Naive thymus-derived CD4-positive, alpha-beta T cell (primary cell): ENCODE measurements at regions not wholly inside any gene's neighbourhood (a gene's known extent, or its start where the extent isn't known, plus 50 kb on each side); places are given as distances from the start of the nearest gene placed in this dataset.

Experiments used
- ATAC-seq: fragments of 150-1000 bp; cut with Tn5 transposase; 2 replicates; pipeline ENCODE4 v1.10.0; 2021; ENCODE audit warnings: mild to moderate bottlenecking, moderate library complexity
- CTCF ChIA-PET: fragments of 350-600 bp; sonication (Branson Sonifier 250); formaldehyde crosslinking; loops from one replicate; lab custom pipeline; 2021; ENCODE audit warnings: antibody characterized with exemption; lab: Charles Lee
- POLR2A ChIA-PET: fragments of 350-600 bp; sonication (Branson Sonifier 250); formaldehyde crosslinking; loops from one replicate; lab custom pipeline; 2021; ENCODE audit warnings: antibody characterized with exemption, inconsistent platforms; lab: Charles Lee
- DNase-seq, 9 donors: peaks; one replicate each; pipeline versions ENCODE4 v3.0.0 to v3.0.0-alpha.2; 2020 to 2022; ENCODE audit warnings: mixed read lengths in 1 of 9
- H3K27ac ChIP-seq: one replicate; pipeline ENCODE4 v1.7.0; 2013; ENCODE audit warnings: mild to moderate bottlenecking, low read depth, low read length, moderate library complexity
- H3K27me3 ChIP-seq, 2 donors: one replicate each; pipeline ENCODE4 v1.7.0; 2013; ENCODE audit warnings: low read length in 2 of 2, mild to moderate bottlenecking in 2 of 2, moderate library complexity in 2 of 2; ENCODE audit not compliant: control insufficient read depth in 2 of 2, insufficient read depth in 2 of 2
- H3K36me3 ChIP-seq, 3 experiments: 1 replicate in 2 of 3; 2 replicates in 1 of 3; pipeline ENCODE4 v1.7.0; 2013; ENCODE audit warnings: low read length in 3 of 3, mild to moderate bottlenecking in 3 of 3, moderate library complexity in 1 of 3; ENCODE audit not compliant: insufficient read depth in 3 of 3, control insufficient read depth in 2 of 3
- H3K4me1 ChIP-seq, 2 donors: one replicate each; pipeline ENCODE4 v1.7.0; 2013; ENCODE audit warnings: low read length in 2 of 2, mild to moderate bottlenecking in 2 of 2, moderate library complexity in 1 of 2; ENCODE audit not compliant: control insufficient read depth in 2 of 2, insufficient read depth in 2 of 2
- H3K4me3 ChIP-seq: 2 replicates; pipeline ENCODE4 v1.7.0; 2013; ENCODE audit warnings: mild to moderate bottlenecking, low read length
- H3K9me3 ChIP-seq, 3 experiments: 1 replicate in 2 of 3; 2 replicates in 1 of 3; pipeline ENCODE4 v1.7.0; 2013; ENCODE audit warnings: low read length in 3 of 3; ENCODE audit not compliant: control insufficient read depth in 2 of 3
- H3K27ac Mint-ChIP-seq, 9 donors: one replicate each; pipeline ENCODE4 v1.8.0; 2020 to 2022; ENCODE audit warnings: mixed read lengths in 9 of 9, mild to moderate bottlenecking in 8 of 9, moderate library complexity in 5 of 9, inconsistent platforms in 2 of 9
- H3K27me3 Mint-ChIP-seq, 5 donors: one replicate each; pipeline ENCODE4 v1.8.0; 2021 to 2022; ENCODE audit warnings: mixed read lengths in 5 of 5, mild to moderate bottlenecking in 1 of 5
- H3K36me3 Mint-ChIP-seq, 5 donors: one replicate each; pipeline ENCODE4 v1.8.0; 2020 to 2022; ENCODE audit warnings: mixed read lengths in 5 of 5, mild to moderate bottlenecking in 3 of 5, inconsistent platforms in 1 of 5
- H3K4me1 Mint-ChIP-seq, 7 donors: one replicate each; pipeline ENCODE4 v1.8.0; 2020 to 2022; ENCODE audit warnings: mixed read lengths in 7 of 7, mild to moderate bottlenecking in 3 of 7, inconsistent platforms in 1 of 7
- H3K4me3 Mint-ChIP-seq, 10 donors: one replicate each; pipeline ENCODE4 v1.8.0; 2020 to 2022; ENCODE audit warnings: mild to moderate bottlenecking in 10 of 10, mixed read lengths in 10 of 10, moderate library complexity in 6 of 10, inconsistent platforms in 2 of 10
- H3K9me3 Mint-ChIP-seq, 11 donors: one replicate each; pipeline ENCODE4 v1.8.0; 2020 to 2022; ENCODE audit warnings: mixed read lengths in 11 of 11, mild to moderate bottlenecking in 4 of 11, inconsistent platforms in 1 of 11, moderate library complexity in 1 of 11
- intact Hi-C, 2 donors: fragments of 100-400 bp; cut with micrococcal nuclease; formaldehyde crosslinking; loops; one replicate each; pipeline ENCODE4 v1.15.1; 2023

DNA sequence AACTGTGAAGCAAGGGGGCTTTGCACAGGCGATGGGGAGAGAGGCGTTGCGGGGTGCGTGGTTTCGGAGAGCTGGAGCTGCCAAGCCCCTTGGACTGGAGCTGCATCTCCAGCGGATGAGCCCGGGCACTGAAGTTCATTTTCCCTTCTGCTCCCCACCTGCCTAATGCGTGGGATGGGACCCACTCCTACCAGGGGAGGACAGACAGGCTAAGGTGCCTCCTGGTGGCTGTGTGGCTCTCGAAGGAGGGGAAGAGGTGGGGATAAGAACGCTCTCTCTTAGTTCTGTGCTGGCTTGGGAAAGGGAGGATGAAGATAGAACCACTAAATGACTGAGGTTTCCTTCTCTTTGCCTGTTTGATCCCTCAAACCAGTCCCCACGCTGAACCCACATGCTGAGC is 177.6 kb upstream of the PITRM1 start:
- Histone ChIP-seq H3K27me3 (no peaks in the 10 kb centered on the region), H3K4me3 (no peak overlapping the region), H3K36me3 (no peaks in the 10 kb centered on the region), H3K4me1 (no peaks in the 10 kb centered on the region), H3K27ac (no peak overlapping the region), H3K9me3 (no peaks in the 10 kb centered on the region)
- Mint-ChIP-seq H3K36me3 (no peaks in the 10 kb centered on the region), H3K4me1 (peaks cover 0 to 6% (median 5%) of the 10 kb centered on the region in 7 donors), H3K27me3 (peaks cover 11 to 32% (median 26%) of the 10 kb centered on the region in 5 donors), H3K4me3 (no peak overlapping the region), H3K27ac (no peak overlapping the region), H3K9me3 (peaks cover 0 to 2% (median 0%) of the 10 kb centered on the region in 11 donors)
- ChIA-PET CTCF (no interaction called here), POLR2A (no interaction called here)
- intact Hi-C loops = no loop called here
- DNase-seq = no peak
- no peak for ATAC-seq

DNA sequence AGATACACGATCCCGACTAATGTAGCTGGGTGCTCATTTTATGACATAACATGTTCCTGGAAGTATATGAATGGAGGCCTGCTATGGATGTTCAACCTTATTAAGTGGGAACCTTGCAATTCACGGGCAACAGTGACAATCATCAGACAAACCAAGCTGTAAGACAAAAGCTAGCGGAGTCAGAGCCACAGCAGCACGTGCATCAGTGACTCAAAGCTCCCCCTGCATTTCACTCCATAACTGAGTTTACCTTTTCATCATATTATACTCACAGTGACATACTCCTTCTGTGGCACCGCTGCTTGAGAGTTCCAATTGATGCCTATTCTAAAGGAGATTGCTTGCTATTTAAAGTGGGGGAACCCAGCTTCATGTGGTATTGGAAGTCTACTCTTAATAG is 176.0 kb upstream of the PITRM1 start:
- Mint-ChIP-seq H3K36me3 (no peaks in the 10 kb centered on the region), H3K4me1 (peaks cover 0 to 6% (median 5%) of the 10 kb centered on the region in 7 donors), H3K27ac (no peak overlapping the region), H3K4me3 (no peak overlapping the region), H3K27me3 (peaks cover 11 to 34% (median 23%) of the 10 kb centered on the region in 5 donors), H3K9me3 (peaks cover 0 to 2% (median 0%) of the 10 kb centered on the region in 11 donors)
- POLR2A ChIA-PET = no interaction called here
- DNase-seq = no peak
- Histone ChIP-seq H3K27me3 (no peaks in the 10 kb centered on the region), H3K36me3 (no peaks in the 10 kb centered on the region), H3K4me1 (no peaks in the 10 kb centered on the region), H3K9me3 (no peaks in the 10 kb centered on the region), H3K4me3 (no peak overlapping the region), H3K27ac (no peak overlapping the region)
- CTCF ChIA-PET = no interaction called here
- no peak for ATAC-seq
- intact Hi-C loops = no loop called here

DNA sequence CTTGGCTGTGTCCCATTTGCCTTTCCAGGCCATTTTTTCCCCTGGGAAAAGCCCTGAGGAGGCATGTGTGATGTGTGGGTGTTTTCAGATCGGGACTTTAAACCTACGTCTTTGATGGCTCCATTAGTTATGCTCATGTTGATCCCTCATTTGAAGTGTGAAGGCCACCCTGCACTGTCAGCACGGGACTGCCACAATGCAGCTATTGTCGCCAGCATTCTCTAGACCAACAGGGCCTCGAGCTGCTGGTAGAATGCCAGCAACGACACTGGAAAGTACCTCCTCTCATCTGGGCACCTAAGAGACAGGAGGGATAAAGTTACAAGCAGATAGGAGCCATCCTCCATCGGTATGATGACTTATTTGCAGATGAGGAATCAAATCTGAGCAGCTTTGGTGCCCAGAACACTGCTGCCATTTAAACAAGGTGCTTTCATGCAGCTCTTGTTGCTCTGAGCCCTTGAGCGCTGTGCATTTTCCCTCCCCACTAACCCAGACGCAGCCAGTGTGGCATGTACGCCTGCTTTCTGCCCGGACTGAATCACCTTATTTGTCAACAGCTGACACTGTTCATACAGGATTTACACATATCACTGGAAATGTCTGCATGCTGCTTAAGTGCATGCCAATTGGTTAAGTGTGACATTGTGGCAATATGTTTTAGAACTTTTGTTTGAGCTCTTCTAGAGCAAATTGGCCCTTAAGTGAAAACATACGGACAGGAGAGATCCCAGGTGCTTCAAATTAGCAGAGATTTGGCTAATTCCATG is 175.0 kb upstream of the PITRM1 start:
- no peak overlapping the region for H3K4me3 Mint-ChIP-seq
- no peaks in the 10 kb centered on the region for H3K4me1 ChIP-seq
- no peak overlapping the region for H3K27ac ChIP-seq
- no peaks in the 10 kb centered on the region for H3K36me3 ChIP-seq
- H3K27ac Mint-ChIP-seq = peak overlapping the region in 1 of 9 donors; percentile 28
- no peaks in the 10 kb centered on the region for H3K27me3 ChIP-seq
- no peaks in the 10 kb centered on the region for H3K9me3 ChIP-seq
- peaks cover 0 to 2% (median 0%) of the 10 kb centered on the region in 11 donors for H3K9me3 Mint-ChIP-seq
- DNase-seq (no peak), ATAC-seq (no peak)
- no peak overlapping the region for H3K4me3 ChIP-seq
- H3K36me3 Mint-ChIP-seq = no peaks in the 10 kb centered on the region
- ChIA-PET CTCF (no interaction called here), POLR2A (no interaction called here)
- intact Hi-C loops = no loop called here
- H3K27me3 Mint-ChIP-seq = peaks cover 11 to 36% (median 22%) of the 10 kb centered on the region in 5 donors
- peaks cover 0 to 6% (median 5%) of the 10 kb centered on the region in 7 donors for H3K4me1 Mint-ChIP-seq

DNA sequence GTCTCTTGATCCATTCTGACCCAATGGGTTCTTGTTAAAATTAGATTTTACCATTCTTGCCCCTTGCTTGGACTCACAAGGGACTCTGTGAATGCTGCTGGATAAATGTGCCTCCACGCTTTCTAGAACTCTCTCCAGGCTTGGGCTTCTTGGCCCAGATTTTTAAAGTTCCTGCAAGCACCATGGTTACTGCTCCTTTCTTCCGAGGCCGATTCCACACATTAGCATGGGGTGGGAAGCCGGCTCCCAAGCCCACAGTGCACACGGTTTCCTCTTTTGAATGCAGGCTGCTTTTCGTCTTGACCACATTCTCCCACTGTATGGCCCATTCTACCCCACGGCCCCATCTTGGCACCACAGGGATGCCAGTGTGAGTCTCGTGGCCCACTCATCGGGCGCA is 174.3 kb upstream of the PITRM1 start:
- no peaks in the 10 kb centered on the region for H3K36me3 Mint-ChIP-seq
- intact Hi-C loops = no loop called here
- peaks cover 11 to 36% (median 24%) of the 10 kb centered on the region in 5 donors for H3K27me3 Mint-ChIP-seq
- ChIA-PET POLR2A (no interaction called here), CTCF (no interaction called here)
- DNase-seq (no peak), ATAC-seq (no peak)
- no peaks in the 10 kb centered on the region for H3K27me3 ChIP-seq
- H3K9me3 Mint-ChIP-seq = peaks cover 0 to 2% (median 0%) of the 10 kb centered on the region in 11 donors
- no peak overlapping the region for H3K4me3 ChIP-seq
- no peak overlapping the region for H3K27ac ChIP-seq
- peaks cover 0 to 6% (median 5%) of the 10 kb centered on the region in 7 donors for H3K4me1 Mint-ChIP-seq
- no peaks in the 10 kb centered on the region for H3K9me3 ChIP-seq
- peak overlapping the region in 1 of 9 donors; percentile 27 for H3K27ac Mint-ChIP-seq
- H3K4me3 Mint-ChIP-seq = no peak overlapping the region
- H3K4me1 ChIP-seq = no peaks in the 10 kb centered on the region
- no peaks in the 10 kb centered on the region for H3K36me3 ChIP-seq

DNA sequence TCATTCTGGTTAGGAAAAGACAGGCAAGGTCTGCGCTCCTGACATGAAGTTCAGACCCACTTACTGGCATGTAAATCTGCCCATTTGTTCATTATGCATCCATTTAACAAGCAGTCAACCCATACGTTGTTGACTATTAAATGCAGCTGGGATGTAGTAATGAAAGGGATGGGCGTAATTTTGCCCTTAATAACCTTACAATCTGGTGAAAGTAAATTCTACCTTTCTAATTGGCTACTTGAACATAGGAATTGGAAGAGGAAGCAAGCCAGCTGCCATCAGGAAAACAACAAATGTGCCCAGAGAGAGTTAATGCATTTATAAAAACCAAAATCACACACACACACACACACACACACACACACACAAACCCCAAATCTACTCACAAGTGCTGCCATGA is 170.2 kb upstream of the PITRM1 start:
- H3K27me3 ChIP-seq = no peaks in the 10 kb centered on the region
- intact Hi-C loops = no loop called here
- DNase-seq (no peak), ATAC-seq (no peak)
- POLR2A ChIA-PET = no interaction called here
- H3K36me3 ChIP-seq = no peaks in the 10 kb centered on the region
- no peak overlapping the region for H3K27ac Mint-ChIP-seq
- CTCF ChIA-PET = no interaction called here
- no peaks in the 10 kb centered on the region for H3K9me3 Mint-ChIP-seq
- no peak overlapping the region for H3K4me3 Mint-ChIP-seq
- H3K4me1 Mint-ChIP-seq = no peaks in the 10 kb centered on the region
- no peaks in the 10 kb centered on the region for H3K36me3 Mint-ChIP-seq
- H3K4me1 ChIP-seq = no peaks in the 10 kb centered on the region
- no peak overlapping the region for H3K4me3 ChIP-seq
- no peak overlapping the region for H3K27ac ChIP-seq
- no peaks in the 10 kb centered on the region for H3K9me3 ChIP-seq
- peaks cover 4 to 24% (median 19%) of the 10 kb centered on the region in 5 donors for H3K27me3 Mint-ChIP-seq

DNA sequence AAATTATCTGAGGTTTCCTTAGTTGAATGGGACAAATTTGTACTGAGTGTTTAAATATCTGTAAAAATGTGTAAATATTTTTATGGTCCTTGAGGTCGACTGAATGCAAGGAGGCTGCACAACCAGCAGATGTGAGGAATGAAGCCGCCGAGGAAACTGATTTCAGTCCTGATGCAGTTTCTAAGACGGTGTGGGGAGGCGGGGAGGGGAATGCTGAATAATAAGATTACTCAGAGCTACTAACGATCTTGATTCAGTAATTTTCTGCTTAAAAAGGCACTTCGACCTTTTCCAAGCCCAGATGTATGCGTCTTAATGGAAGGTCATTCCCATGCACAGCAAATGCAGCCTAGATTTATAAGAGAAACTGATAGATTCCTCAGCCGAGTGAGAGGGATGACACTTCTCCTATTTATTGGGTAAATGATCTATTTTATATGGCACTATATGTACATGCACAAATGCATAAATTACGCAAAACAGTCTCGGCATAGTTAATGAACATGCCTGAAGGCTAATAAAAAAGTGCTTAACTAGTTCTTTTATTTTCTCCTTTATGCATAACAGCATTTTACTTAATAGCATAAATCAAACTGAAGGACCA is 167.6 kb upstream of the PITRM1 start:
- Histone ChIP-seq H3K4me1 (no peaks in the 10 kb centered on the region), H3K9me3 (no peaks in the 10 kb centered on the region), H3K4me3 (no peak overlapping the region), H3K36me3 (no peaks in the 10 kb centered on the region), H3K27me3 (no peaks in the 10 kb centered on the region), H3K27ac (no peak overlapping the region)
- Mint-ChIP-seq H3K4me1 (no peaks in the 10 kb centered on the region), H3K4me3 (no peak overlapping the region), H3K27me3 (peaks cover 0 to 13% (median 11%) of the 10 kb centered on the region in 5 donors), H3K36me3 (no peaks in the 10 kb centered on the region), H3K9me3 (no peaks in the 10 kb centered on the region), H3K27ac (no peak overlapping the region)
- ATAC-seq (no peak), DNase-seq (no peak)
- intact Hi-C loops = no loop called here
- CTCF ChIA-PET = no interaction called here
- POLR2A ChIA-PET = no interaction called here
